B cell (primary cell): ENCODE measurements at regions not wholly inside any gene's neighbourhood (a gene's known extent, or its start where the extent isn't known, plus 50 kb on each side); places are given as distances from the start of the nearest gene placed in this dataset.
"Not testable (repeated sequence)": the region's sequence is repeated elsewhere in the genome, so short reads cannot be mapped to it uniquely, and the experiment has no call there.

Experiments
- ATAC-seq: fragments of 200-7000 bp; cut with Tn5 transposase; one replicate; pipeline ENCODE4 v1.10.0; 2021; ENCODE audit warnings: low read depth, mild to moderate bottlenecking, moderate number of reproducible peaks, moderate library complexity
- CTCF ChIA-PET: fragments of 350-600 bp; sonication (Branson Sonifier 250); formaldehyde crosslinking; loops from one replicate; lab custom pipeline; 2021; ENCODE audit warnings: antibody characterized with exemption, inconsistent platforms; lab: Charles Lee
- POLR2A ChIA-PET: fragments of 350-600 bp; sonication (Branson Sonifier 250); formaldehyde crosslinking; loops from one replicate; lab custom pipeline; 2021; ENCODE audit warnings: antibody characterized with exemption; lab: Charles Lee
- DNase-seq: peaks from one replicate; pipeline ENCODE4 v3.0.0; 2013
- H2AFZ ChIP-seq: 2 replicates; pipeline ENCODE4 v1.6.1; 2012; ENCODE audit warnings: mild to moderate bottlenecking, low read depth, low read length; ENCODE audit not compliant: insufficient read depth, poor library complexity, severe bottlenecking
- H3K27ac ChIP-seq, 2 donors: 1 replicate in 1 of 2; 2 replicates in 1 of 2; pipeline ENCODE4 v1.5.1; 2012 to 2013; ENCODE audit warnings: low read length in 2 of 2, mild to moderate bottlenecking in 2 of 2, moderate library complexity in 1 of 2
- H3K27me3 ChIP-seq, 4 experiments: fragments of 200-600 bp in 1 of 4; sonication (generic) in 1 of 4; replicated peaks in 1 of 4; 1 replicate in 2 of 4; 2 replicates in 2 of 4; pipeline versions ENCODE4 v1.6.1 to v1.7.0; 2013 to 2016; ENCODE audit warnings: low read length in 3 of 4, mild to moderate bottlenecking in 2 of 4, mixed read lengths in 1 of 4, moderate library complexity in 1 of 4; ENCODE audit not compliant: insufficient read depth in 4 of 4, control insufficient read depth in 3 of 4; ENCODE audit errors: control extremely low read depth in 1 of 4
- H3K36me3 ChIP-seq, 2 experiments: replicated peaks in 1 of 2; 1 replicate in 1 of 2; 2 replicates in 1 of 2; pipeline versions ENCODE4 v1.6.1 to v1.7.1; 2013; ENCODE audit warnings: low read length in 1 of 2; ENCODE audit not compliant: insufficient read depth in 2 of 2, control insufficient read depth in 1 of 2; ENCODE audit errors: control extremely low read depth in 1 of 2, extremely low read depth in 1 of 2
- H3K4me1 ChIP-seq, 2 donors: fragments of 200-600 bp in 1 of 2; sonication (generic) in 1 of 2; 1 replicate in 1 of 2; 2 replicates in 1 of 2; pipeline versions ENCODE4 v1.5.1 to v1.6.1; 2013 to 2017; ENCODE audit warnings: low read length in 2 of 2; ENCODE audit not compliant: control insufficient read depth in 2 of 2, insufficient read depth in 2 of 2
- H3K4me2 ChIP-seq: replicated peaks from 2 replicates; pipeline ENCODE3; 2012; ENCODE audit warnings: mild to moderate bottlenecking, low read depth, low read length; ENCODE audit not compliant: poor library complexity, severe bottlenecking
- H3K4me3 ChIP-seq, 5 experiments: fragments of 200-600 bp in 1 of 5; sonication (generic) in 1 of 5; 1 replicate in 3 of 5; 2 replicates in 2 of 5; pipeline versions ENCODE4 v1.5.1 to v1.7.0; 2011 to 2016; ENCODE audit warnings: low read length in 4 of 5, mild to moderate bottlenecking in 4 of 5, low read depth in 2 of 5, control low read depth in 1 of 5, moderate library complexity in 1 of 5; ENCODE audit not compliant: insufficient read depth in 1 of 5; ENCODE audit errors: control extremely low read depth in 1 of 5, extremely low read depth in 1 of 5
- H3K79me2 ChIP-seq: fragments of 200-600 bp; sonication (generic); one replicate; pipeline ENCODE4 v1.6.0; 2016; ENCODE audit warnings: low read length; ENCODE audit not compliant: control insufficient read depth, insufficient read depth
- H3K9ac ChIP-seq: fragments of 200-600 bp; sonication (generic); 2 replicates; pipeline ENCODE4 v1.6.1; 2017; ENCODE audit warnings: mild to moderate bottlenecking, low read length, moderate library complexity
- H3K9me3 ChIP-seq, 3 donors: one replicate each; pipeline versions ENCODE4 v1.6.1 to v1.7.1; 2013; ENCODE audit warnings: low read length in 2 of 3; ENCODE audit not compliant: control insufficient read depth in 2 of 3, insufficient read depth in 1 of 3; ENCODE audit errors: control extremely low read depth in 1 of 3
- H4K20me1 ChIP-seq: 2 replicates; pipeline ENCODE4 v1.6.0; 2012; ENCODE audit warnings: mild to moderate bottlenecking, low read length; ENCODE audit not compliant: insufficient read depth, control insufficient read depth, poor library complexity, severe bottlenecking
- H3K27ac Mint-ChIP-seq: one replicate; pipeline ENCODE4 v1.8.0; 2021; ENCODE audit warnings: mixed read lengths
- H3K27me3 Mint-ChIP-seq: one replicate; pipeline ENCODE4 v1.8.0; 2021; ENCODE audit warnings: mixed read lengths
- H3K4me1 Mint-ChIP-seq: one replicate; pipeline ENCODE4 v1.8.0; 2021; ENCODE audit warnings: mixed read lengths
- H3K4me3 Mint-ChIP-seq: one replicate; pipeline ENCODE4 v1.8.0; 2021; ENCODE audit warnings: mixed read lengths
- H3K9me3 Mint-ChIP-seq: one replicate; pipeline ENCODE4 v1.8.0; 2022; ENCODE audit warnings: mixed read lengths; ENCODE audit not compliant: insufficient read depth
- CTCF ChIP-seq: fragments of 200-600 bp; IDR thresholded peaks from one replicate; pipeline ENCODE4 v1.8.0; 2022; ENCODE audit warnings: antibody characterized with exemption, mild to moderate bottlenecking
- EZH2 ChIP-seq: IDR thresholded peaks from 2 replicates; pipeline ENCODE4 v1.6.1; 2012; ENCODE audit warnings: borderline replicate concordance, low read depth, mild to moderate bottlenecking, moderate library complexity, low read length; ENCODE audit not compliant: insufficient read depth, poor library complexity, severe bottlenecking
- WGBS: methylation state at CpG from one replicate; pipeline ENCODE4 v1.1.5; 2013; ENCODE audit warnings: missing lambda C conversion rate; ENCODE audit not compliant: insufficient coverage; 5-methylcytosine and 5-hydroxymethylcytosine counted together
- intact Hi-C: fragments of 100-400 bp; cut with micrococcal nuclease; formaldehyde crosslinking; loops from one replicate; pipeline ENCODE4 v1.10.0; 2022

GRCh38 chr11:80925321-80925720 is 1484.5 kb upstream of the TENM4 start:
- Mint-ChIP-seq H3K9me3 (no peaks in the 10 kb centered on the region), H3K27ac (no peak overlapping the region), H3K4me1 (no peaks in the 10 kb centered on the region), H3K27me3 (no peaks in the 10 kb centered on the region), H3K4me3 (no peak overlapping the region)
- no peak overlapping the region for H3K4me3 ChIP-seq
- ATAC-seq, result no peak
- no peak for DNase-seq
- 96% methylated on average over 3 of the region's 5 CpGs for WGBS
- H4K20me1 ChIP-seq, result no peaks in the 10 kb centered on the region
- H3K9ac ChIP-seq, result no peak overlapping the region
- TF ChIP-seq EZH2, result no peak
- no peak for TF ChIP-seq CTCF
- no peak overlapping the region for H2AFZ ChIP-seq
- no peak overlapping the region for H3K27ac ChIP-seq
- H3K36me3 ChIP-seq, result no peaks in the 10 kb centered on the region
- intact Hi-C loops, result no loop called here
- no peaks in the 10 kb centered on the region for H3K27me3 ChIP-seq
- H3K4me2 ChIP-seq, result no peak overlapping the region
- POLR2A ChIA-PET, result no interaction called here
- no peaks in the 10 kb centered on the region for H3K4me1 ChIP-seq
- H3K79me2 ChIP-seq, result no peaks in the 10 kb centered on the region
- CTCF ChIA-PET, result no interaction called here
- H3K9me3 ChIP-seq, result no peaks in the 10 kb centered on the region

GRCh38 chr11:80921310-80921709 is 1480.5 kb upstream of the TENM4 start:
- H3K27ac ChIP-seq, POLR2A ChIA-PET, H3K9me3 ChIP-seq, H3K9me3 Mint-ChIP-seq, H4K20me1 ChIP-seq, DNase-seq, H3K9ac ChIP-seq, intact Hi-C loops, H3K4me3 ChIP-seq, H3K4me1 ChIP-seq, H3K27me3 Mint-ChIP-seq, H3K36me3 ChIP-seq, H3K4me1 Mint-ChIP-seq, H3K27ac Mint-ChIP-seq, CTCF ChIA-PET, H3K27me3 ChIP-seq, H3K4me2 ChIP-seq, ATAC-seq, H3K79me2 ChIP-seq, H3K4me3 Mint-ChIP-seq, H2AFZ ChIP-seq: not testable (repeated sequence)
